Lower leg skin (tissue), 3 donors: ENCODE measurements at regions not wholly inside any gene's neighbourhood (a gene's known extent, or its start where the extent isn't known, plus 50 kb on each side); places are given as distances from the start of the nearest gene placed in this dataset.

Source experiments
- POLR2A ChIP-seq, 2 donors: fragments of 450-650 bp; IDR thresholded peaks; one replicate each; pipeline ENCODE4 v1.6.1; 2016 to 2017; ENCODE audit warnings: antibody characterized with exemption in 2 of 2, mild to moderate bottlenecking in 1 of 2, moderate library complexity in 1 of 2
- TF ChIP-seq, protein P1 (sequence below), 3 donors: fragments of 450-650 bp; IDR thresholded peaks; one replicate each; pipeline ENCODE4 v1.5.1; 2016; ENCODE audit warnings: antibody characterized with exemption in 3 of 3, mild to moderate bottlenecking in 3 of 3, moderate library complexity in 2 of 3

GRCh38 chr6:18330548-18331081 is 56.5 kb upstream of the RNF144B start:
- no peak for TF ChIP-seq POLR2A (IDR thresholded peaks at IDR 0.05)
- TF ChIP-seq, protein P1, sequence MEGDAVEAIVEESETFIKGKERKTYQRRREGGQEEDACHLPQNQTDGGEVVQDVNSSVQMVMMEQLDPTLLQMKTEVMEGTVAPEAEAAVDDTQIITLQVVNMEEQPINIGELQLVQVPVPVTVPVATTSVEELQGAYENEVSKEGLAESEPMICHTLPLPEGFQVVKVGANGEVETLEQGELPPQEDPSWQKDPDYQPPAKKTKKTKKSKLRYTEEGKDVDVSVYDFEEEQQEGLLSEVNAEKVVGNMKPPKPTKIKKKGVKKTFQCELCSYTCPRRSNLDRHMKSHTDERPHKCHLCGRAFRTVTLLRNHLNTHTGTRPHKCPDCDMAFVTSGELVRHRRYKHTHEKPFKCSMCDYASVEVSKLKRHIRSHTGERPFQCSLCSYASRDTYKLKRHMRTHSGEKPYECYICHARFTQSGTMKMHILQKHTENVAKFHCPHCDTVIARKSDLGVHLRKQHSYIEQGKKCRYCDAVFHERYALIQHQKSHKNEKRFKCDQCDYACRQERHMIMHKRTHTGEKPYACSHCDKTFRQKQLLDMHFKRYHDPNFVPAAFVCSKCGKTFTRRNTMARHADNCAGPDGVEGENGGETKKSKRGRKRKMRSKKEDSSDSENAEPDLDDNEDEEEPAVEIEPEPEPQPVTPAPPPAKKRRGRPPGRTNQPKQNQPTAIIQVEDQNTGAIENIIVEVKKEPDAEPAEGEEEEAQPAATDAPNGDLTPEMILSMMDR (IDR thresholded peaks at IDR 0.05): no peak
